CD4-positive, alpha-beta T cell treated with Interleukin-10 for 1 hour (primary cell): ENCODE measurements at regions not wholly inside any gene's neighbourhood (a gene's known extent, or its start where the extent isn't known, plus 50 kb on each side); places are given as distances from the start of the nearest gene placed in this dataset.
"Not testable (repeated sequence)": the region's sequence is repeated elsewhere in the genome, so short reads cannot be mapped to it uniquely, and the experiment has no call there.

Source experiments
- DNase-seq: peaks from one replicate; pipeline ENCODE4 v3.0.0-alpha.2; 2020

- no peak for DNase-seq
These were observed 118.4 kb upstream of the CACUL1 start for GRCh38 chr10:118873091-118873737.

DNA sequence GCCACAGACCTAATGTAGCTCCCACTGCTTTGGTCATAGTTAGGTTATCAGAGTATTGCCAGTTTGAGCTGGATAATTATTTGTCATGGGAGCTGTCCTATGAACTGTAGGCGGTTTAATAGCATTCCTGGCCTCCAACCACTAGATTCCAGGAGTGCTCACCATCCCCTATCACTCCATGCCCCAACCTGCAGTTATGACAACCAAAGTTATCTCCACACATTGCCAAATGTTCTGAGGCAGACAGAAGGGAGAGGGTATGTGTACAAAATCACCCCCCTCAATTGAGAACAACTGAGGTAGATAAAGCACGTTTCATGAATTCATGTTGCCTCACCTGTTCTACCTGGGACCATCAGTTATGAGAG, 119.0 kb upstream of the CACUL1 start:
- no peak for DNase-seq

DNA sequence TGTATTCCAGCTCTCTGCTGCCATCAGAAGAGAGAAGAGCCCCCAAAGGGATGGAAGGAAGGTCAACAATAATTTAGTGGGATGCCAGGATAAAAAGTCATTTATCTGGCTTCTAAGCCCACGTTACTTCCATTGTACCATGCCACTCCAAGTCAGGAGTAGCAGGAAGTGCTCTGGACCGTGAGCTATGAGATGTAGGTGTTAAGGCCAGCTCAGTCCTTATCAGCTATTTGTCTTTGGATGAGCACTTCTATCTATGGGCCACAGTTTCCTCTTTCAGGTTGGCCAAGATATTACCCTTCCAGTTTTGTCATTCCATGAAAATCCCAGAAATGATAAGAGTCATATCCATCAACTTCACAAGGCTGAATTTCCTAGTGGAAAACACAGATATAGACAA, 119.4 kb upstream of the CACUL1 start:
- no peak for DNase-seq

- DNase-seq, result no peak
These were observed 120.3 kb upstream of the CACUL1 start for GRCh38 chr10:118875087-118875486.

GRCh38 chr10:118882741-118883140, 128.0 kb upstream of the CACUL1 start:
- DNase-seq, result no peak

DNA sequence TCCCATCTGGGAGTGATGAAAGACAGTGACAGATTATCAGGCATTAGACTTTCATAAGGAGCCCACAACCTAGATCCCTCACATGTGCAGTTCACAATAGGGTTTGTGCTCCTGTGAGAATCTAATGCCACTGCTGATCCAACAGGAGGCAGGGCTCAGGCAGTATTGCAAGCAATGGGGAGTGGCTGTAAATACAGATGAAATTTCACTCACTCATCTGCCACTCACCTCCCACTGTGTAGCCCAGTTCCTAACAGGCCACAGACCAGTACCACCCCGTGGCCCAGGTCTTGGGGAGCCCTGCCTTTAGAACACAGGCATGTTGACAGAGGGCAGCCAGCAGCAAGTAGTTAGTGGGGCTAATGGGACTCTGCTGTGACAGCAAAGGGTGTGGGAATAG, 137.3 kb upstream of the NANOS1 start:
- DNase-seq, result no peak

GRCh38 chr10:118894891-118895290, 134.6 kb upstream of the NANOS1 start:
- DNase-seq, result not testable (repeated sequence)

DNA sequence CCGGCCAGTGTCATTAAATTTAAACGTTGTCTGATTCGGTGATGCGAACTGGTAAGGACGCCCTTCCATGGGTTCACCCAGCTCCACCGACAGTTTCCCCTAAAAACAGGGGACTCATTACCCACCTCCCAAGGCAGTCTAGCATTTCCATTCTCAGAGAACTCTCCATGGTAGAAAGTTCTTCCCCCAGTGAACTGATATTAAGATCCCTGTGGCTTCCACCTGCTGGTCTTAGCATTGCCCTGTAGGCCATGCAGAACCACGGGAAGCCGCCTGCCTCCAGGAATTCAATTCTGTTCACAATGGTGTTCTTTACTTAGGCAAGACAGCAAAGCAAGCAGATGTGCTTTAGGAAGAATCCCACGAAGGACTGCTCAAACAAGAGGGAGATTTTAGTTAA, 128.9 kb upstream of the NANOS1 start:
- no peak for DNase-seq

DNA sequence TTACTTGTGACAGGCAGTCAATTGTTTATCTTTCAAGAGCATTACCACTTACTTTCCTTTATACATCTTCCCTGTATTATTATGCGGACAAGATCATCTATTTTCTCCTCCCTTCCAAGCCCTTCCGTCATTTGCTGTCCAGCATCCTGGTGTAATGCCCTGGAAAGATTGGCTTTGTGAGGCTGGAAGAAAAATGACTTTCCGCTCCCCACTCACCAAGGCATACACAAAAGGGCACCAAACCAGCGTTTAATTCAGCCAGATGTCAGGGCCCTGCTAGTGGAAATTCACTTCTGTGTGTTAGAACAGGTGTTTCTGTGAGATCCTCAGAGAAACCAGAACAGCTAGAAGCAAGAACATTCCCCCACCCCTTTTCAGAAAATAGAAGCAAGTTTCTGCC, 128.1 kb upstream of the NANOS1 start:
- DNase-seq, result no peak

DNA sequence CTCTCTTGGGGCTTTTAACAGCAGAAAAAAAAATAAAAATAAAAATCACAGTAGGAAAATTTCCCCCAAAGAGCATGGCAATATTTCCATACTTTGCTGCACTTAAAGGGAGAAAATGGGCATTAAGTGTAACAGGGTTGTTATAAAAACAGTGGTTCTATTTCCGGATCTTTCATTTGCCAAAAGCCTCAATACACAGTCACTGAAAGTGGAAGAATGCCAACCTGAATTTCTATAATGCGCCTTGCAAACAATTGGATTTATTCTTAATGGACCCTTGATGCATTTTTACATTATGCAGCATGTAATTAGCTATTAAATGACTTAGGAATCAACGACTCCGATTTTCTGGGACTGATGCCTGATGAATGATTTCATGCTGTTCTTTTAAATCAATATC, 127.6 kb upstream of the NANOS1 start:
- no peak for DNase-seq

- not testable (repeated sequence) for DNase-seq
These were observed 126.9 kb upstream of the NANOS1 start for GRCh38 chr10:118902656-118903055.

- no peak for DNase-seq
These were observed 126.3 kb upstream of the NANOS1 start for GRCh38 chr10:118903251-118903650.

DNA sequence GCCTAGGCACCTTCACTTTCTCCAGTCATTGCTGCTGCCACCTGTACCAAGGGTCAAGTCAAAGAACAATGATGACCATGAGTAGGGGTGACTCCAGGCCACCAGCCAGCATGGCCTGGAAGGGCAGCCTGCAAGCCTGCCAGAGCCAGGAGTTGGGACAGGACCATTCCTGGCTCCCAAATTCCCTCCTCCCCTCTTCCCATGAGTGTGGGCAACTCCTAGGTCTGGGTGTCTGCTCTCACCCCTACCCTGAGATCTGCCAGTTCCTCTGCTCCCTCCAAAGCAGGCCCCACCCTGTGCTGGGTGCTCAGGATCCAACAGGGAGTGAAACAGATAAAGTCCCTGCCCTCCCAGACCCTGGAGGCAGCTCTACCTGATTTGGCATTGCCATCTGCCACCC, 125.8 kb upstream of the NANOS1 start:
- no peak for DNase-seq

- DNase-seq, result no peak
These were observed 125.2 kb upstream of the NANOS1 start for GRCh38 chr10:118904286-118904685.

GRCh38 chr10:118907051-118907450, 122.5 kb upstream of the NANOS1 start:
- DNase-seq, result no peak

DNA sequence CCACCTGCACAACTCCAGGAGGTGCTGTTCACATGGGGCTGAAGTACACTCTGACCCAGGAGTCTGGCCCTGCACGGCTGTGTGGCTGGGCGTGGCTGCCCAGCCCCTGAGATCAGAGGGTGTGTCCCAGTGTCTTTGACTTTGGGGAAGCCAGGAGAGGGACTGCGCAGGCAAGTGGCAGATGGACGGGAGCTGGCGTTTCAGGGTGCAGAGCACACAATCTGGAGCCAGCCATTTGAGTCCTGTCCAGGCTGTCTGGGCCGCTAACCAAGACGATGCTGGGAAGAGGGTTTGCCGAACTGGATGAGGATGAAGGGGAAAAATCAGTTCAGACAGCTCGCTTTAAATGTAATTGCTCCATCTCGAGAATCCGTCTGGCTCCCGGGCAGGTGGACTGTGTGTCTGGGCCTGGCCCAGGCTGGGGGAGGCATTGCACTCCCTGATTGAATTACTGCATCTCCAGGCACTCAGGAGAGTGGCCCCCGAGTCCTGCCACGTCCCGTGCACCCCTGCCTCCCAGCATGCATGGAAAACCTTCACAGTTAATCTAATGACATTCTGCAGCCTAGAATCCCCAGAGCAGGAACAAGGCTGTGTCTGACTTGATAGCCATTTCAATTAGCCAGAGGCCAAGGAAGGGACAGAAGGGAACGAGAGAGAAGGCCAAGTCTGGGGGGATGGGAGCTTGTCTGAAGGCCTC, 120.8 kb upstream of the NANOS1 start:
- no peak for DNase-seq

GRCh38 chr10:118910702-118911101, 118.8 kb upstream of the NANOS1 start:
- no peak for DNase-seq

GRCh38 chr10:118911363-118911762, 118.2 kb upstream of the NANOS1 start:
- DNase-seq, result no peak

GRCh38 chr10:118912961-118913600, 116.4 kb upstream of the NANOS1 start:
- DNase-seq, result no peak

DNA sequence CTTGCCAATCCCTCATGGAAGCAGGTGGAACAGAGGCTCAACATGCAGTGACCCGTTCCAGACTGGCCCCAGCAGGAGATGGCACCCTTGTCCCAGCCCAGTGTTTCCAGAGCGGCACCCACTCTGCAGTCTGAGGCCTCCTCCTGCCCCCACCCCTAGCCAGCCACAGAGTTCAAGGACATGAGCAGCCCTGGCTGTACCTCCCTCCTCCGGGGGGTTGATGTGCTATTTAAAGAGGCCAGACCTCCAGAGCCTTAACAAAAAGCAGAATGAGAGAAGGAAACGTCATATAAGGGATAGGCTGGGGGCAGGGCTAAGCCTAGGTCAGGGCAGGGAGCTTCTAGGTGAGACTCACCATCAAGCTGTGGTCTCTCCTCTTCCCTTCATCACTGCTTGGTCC, 115.7 kb upstream of the NANOS1 start:
- no peak for DNase-seq

DNA sequence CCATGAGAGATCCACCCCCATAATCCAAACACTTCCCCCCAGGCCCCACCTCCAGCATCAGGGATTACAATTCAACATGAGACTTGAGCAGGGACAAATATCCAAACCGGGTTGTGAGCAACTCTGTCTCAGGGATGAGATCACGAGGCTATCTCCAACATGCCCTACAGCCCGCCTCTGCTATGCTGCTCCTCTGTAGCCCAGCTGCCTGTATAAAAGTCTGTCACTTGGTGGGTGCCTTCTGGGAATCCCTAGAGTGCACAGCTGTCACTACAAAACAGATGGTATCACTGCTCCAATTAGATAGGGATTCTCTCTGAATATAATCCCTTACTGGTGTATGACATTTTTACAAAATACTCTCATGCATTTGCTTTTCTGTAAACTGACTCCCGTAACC, 114.9 kb upstream of the NANOS1 start:
- no peak for DNase-seq

DNA sequence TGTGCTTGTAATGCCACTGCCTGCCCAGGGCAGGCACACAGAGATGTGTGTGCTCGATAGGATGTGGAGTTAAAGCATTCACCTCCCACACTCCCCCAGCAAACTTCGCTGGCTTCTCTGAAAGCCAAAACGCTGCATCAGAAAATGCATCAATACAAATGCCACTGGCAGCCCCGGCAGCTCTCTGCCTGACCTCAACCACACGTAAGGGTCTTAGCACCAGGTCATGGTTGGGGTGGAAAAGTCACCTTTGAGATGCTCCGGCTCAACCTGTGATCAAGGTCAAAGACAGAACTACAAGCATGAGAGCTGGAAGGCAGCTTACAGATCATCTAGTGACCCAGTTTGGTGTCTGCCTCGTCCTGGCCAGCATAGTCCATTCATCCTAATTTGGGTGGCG, 114.4 kb upstream of the NANOS1 start:
- DNase-seq, result no peak

DNA sequence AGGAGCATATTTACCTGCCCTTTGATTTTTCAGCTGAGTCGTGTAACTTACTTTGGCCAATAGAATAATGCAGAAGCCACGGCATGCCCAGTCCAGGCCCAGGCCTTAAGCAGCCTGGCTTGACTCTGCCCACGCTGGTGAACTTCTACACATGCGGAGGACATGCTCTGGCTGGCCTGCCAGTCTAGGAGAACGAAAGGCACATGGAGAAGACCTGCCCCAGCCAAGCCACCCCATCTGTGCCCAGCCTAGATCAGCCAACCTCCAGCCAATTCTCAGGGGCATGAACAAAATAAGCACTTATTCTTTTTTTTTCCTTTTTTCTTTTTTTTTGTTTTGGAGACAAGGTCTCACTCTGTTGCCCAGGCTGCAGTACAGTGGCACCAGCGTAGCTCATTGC, 112.7 kb upstream of the NANOS1 start:
- DNase-seq, result no peak

GRCh38 chr10:118917701-118918100, 111.8 kb upstream of the NANOS1 start:
- no peak for DNase-seq

GRCh38 chr10:118918116-118918515, 111.4 kb upstream of the NANOS1 start:
- DNase-seq, result no peak
